DOHH2 (cell line): ENCODE measurements at regions not wholly inside any gene's neighbourhood (a gene's known extent, or its start where the extent isn't known, plus 50 kb on each side); places are given as distances from the start of the nearest gene placed in this dataset.

ENCODE experiments used
- CTCF ChIP-seq: fragments of 200-600 bp; sonication (generic); IDR thresholded peaks from one replicate; pipeline ENCODE4 v1.5.1; 2014; ENCODE audit warnings: antibody characterized with exemption, mild to moderate bottlenecking, low read depth, low read length; ENCODE audit not compliant: poor library complexity, severe bottlenecking
- EZH2phosphoT487 ChIP-seq: fragments of 200-600 bp; sonication (generic); IDR thresholded peaks from 2 replicates; pipeline ENCODE4 v1.6.1; 2017; ENCODE audit warnings: borderline replicate concordance, mild to moderate bottlenecking, antibody characterized with exemption, low read length, moderate library complexity, mixed read lengths

GRCh38 chr18:4638680-4639079 is 183.6 kb upstream of the DLGAP1 start:
- no peak for TF ChIP-seq CTCF
- TF ChIP-seq EZH2phosphoT487: no peak
